Glutamatergic neuron (in vitro differentiated cells): ENCODE measurements at regions not wholly inside any gene's neighbourhood (a gene's known extent, or its start where the extent isn't known, plus 50 kb on each side); places are given as distances from the start of the nearest gene placed in this dataset.

Experiments
- DNase-seq: peaks from one replicate; pipeline ENCODE4 v3.0.0; 2022
- H3K27ac Mint-ChIP-seq: one replicate; pipeline ENCODE4 v1.8.0; 2020; ENCODE audit warnings: mild to moderate bottlenecking, mixed read lengths, inconsistent platforms; ENCODE audit not compliant: unreplicated experiment
- H3K27me3 Mint-ChIP-seq: one replicate; pipeline ENCODE4 v1.8.0; 2020; ENCODE audit warnings: mild to moderate bottlenecking, moderate library complexity, mixed read lengths, inconsistent platforms; ENCODE audit not compliant: unreplicated experiment
- H3K36me3 Mint-ChIP-seq: one replicate; pipeline ENCODE4 v1.8.0; 2020; ENCODE audit warnings: mild to moderate bottlenecking, mixed read lengths, inconsistent platforms; ENCODE audit not compliant: unreplicated experiment
- H3K4me1 Mint-ChIP-seq: one replicate; pipeline ENCODE4 v1.8.0; 2020; ENCODE audit warnings: mild to moderate bottlenecking, low read depth, mixed read lengths, inconsistent platforms; ENCODE audit not compliant: unreplicated experiment
- H3K4me3 Mint-ChIP-seq: one replicate; pipeline ENCODE4 v1.8.0; 2020; ENCODE audit warnings: mild to moderate bottlenecking, mixed read lengths, inconsistent platforms; ENCODE audit not compliant: unreplicated experiment
- H3K9me3 Mint-ChIP-seq: one replicate; pipeline ENCODE4 v1.8.0; 2020; ENCODE audit warnings: mild to moderate bottlenecking, moderate library complexity, mixed read lengths, inconsistent platforms; ENCODE audit not compliant: unreplicated experiment
- CTCF ChIP-seq: fragments of 200-600 bp; sonication (generic); IDR thresholded peaks from one replicate; pipeline ENCODE4 v1.5.0; 2021; ENCODE audit not compliant: partially characterized antibody, unreplicated experiment

GRCh38 chr4:52212702-52213101, 161.6 kb downstream of the SPATA18 start:
- DNase-seq = no peak
- Mint-ChIP-seq H3K4me1 (no peaks in the 10 kb centered on the region), H3K9me3 (peaks cover 2% of the 10 kb centered on the region), H3K27ac (no peak overlapping the region), H3K27me3 (peaks cover 6% of the 10 kb centered on the region), H3K36me3 (peaks cover 9% of the 10 kb centered on the region), H3K4me3 (no peak overlapping the region)
- TF ChIP-seq CTCF = no peak

GRCh38 chr4:52231526-52231925, 180.4 kb downstream of the SPATA18 start:
- Mint-ChIP-seq H3K36me3 (no peaks in the 10 kb centered on the region), H3K27ac (no peak overlapping the region), H3K4me3 (no peak overlapping the region), H3K27me3 (no peaks in the 10 kb centered on the region), H3K4me1 (no peaks in the 10 kb centered on the region), H3K9me3 (no peaks in the 10 kb centered on the region)
- TF ChIP-seq CTCF = no peak
- no peak for DNase-seq

- H3K4me3 Mint-ChIP-seq = no peak overlapping the region
- H3K4me1 Mint-ChIP-seq = no peaks in the 10 kb centered on the region
- DNase-seq = no peak
- no peak overlapping the region for H3K27ac Mint-ChIP-seq
- no peaks in the 10 kb centered on the region for H3K27me3 Mint-ChIP-seq
- H3K36me3 Mint-ChIP-seq = no peaks in the 10 kb centered on the region
- no peak for TF ChIP-seq CTCF
- no peaks in the 10 kb centered on the region for H3K9me3 Mint-ChIP-seq
Observed at GRCh38 chr4:52234561-52235440, 183.7 kb downstream of the SPATA18 start.

- H3K36me3 Mint-ChIP-seq = no peaks in the 10 kb centered on the region
Observed at GRCh38 chr4:52235552-52236201, 184.6 kb downstream of the SPATA18 start.

More at GRCh38 chr4:52235552-52236201, 184.6 kb downstream of the SPATA18 start:
- H3K27ac Mint-ChIP-seq = no peak overlapping the region
- no peaks in the 10 kb centered on the region for H3K9me3 Mint-ChIP-seq
- no peak for TF ChIP-seq CTCF
- DNase-seq = no peak
- H3K27me3 Mint-ChIP-seq = no peaks in the 10 kb centered on the region
- H3K4me3 Mint-ChIP-seq = no peak overlapping the region
- H3K4me1 Mint-ChIP-seq = no peaks in the 10 kb centered on the region
